HEK293T (cell line): ENCODE measurements at regions not wholly inside any gene's neighbourhood (a gene's known extent, or its start where the extent isn't known, plus 50 kb on each side); places are given as distances from the start of the nearest gene placed in this dataset.

ENCODE experiments used
- CTCF ChIA-PET: fragments of 350-600 bp; formaldehyde crosslinking; extraction: SDS; loops from one replicate; lab custom pipeline; 2021; ENCODE audit warnings: antibody characterized with exemption, inconsistent platforms; lab: Yijun Ruan, JAX
- POLR2A ChIA-PET: fragments of 350-600 bp; formaldehyde crosslinking; extraction: SDS; loops from one replicate; lab custom pipeline; 2020; ENCODE audit warnings: antibody characterized with exemption, inconsistent platforms; lab: Yijun Ruan, JAX
- DNase-seq: peaks from one replicate; pipeline ENCODE4 v3.0.0; 2012; ENCODE audit warnings: mixed read lengths; ENCODE audit errors: extremely low spot score
- ARNT ChIP-seq: fragments of 450-650 bp; IDR thresholded peaks from 2 replicates; pipeline ENCODE4 v1.6.1; 2017; ENCODE audit warnings: mild to moderate bottlenecking
- BHLHE40 ChIP-seq: fragments of 450-650 bp; IDR thresholded peaks from 2 replicates; pipeline ENCODE4 v1.6.1; 2016; ENCODE audit warnings: mild to moderate bottlenecking, moderate library complexity, borderline replicate concordance
- CTBP1 ChIP-seq: fragments of 450-650 bp; IDR thresholded peaks from 2 replicates; pipeline ENCODE4 v1.6.1; 2016; ENCODE audit warnings: borderline replicate concordance
- ELF4 ChIP-seq: fragments of 450-650 bp; IDR thresholded peaks from 2 replicates; pipeline ENCODE4 v1.6.1; 2017; ENCODE audit warnings: antibody characterized with exemption
- FOXA1 ChIP-seq: fragments of 450-650 bp; IDR thresholded peaks from 2 replicates; pipeline ENCODE4 v1.6.1; 2016; ENCODE audit warnings: mild to moderate bottlenecking
- FOXK2 ChIP-seq: fragments of 450-650 bp; IDR thresholded peaks from 2 replicates; pipeline ENCODE4 v1.6.1; 2016; ENCODE audit warnings: mild to moderate bottlenecking
- FOXM1 ChIP-seq: fragments of 450-650 bp; IDR thresholded peaks from 2 replicates; pipeline ENCODE4 v1.6.1; 2017; ENCODE audit warnings: mild to moderate bottlenecking, borderline replicate concordance
- HDGF ChIP-seq: fragments of 450-650 bp; IDR thresholded peaks from 2 replicates; pipeline ENCODE4 v1.6.1; 2017; ENCODE audit warnings: antibody characterized with exemption, borderline replicate concordance
- L3MBTL2 ChIP-seq: fragments of 450-650 bp; conservative IDR thresholded peaks from 2 replicates; pipeline ENCODE4 v1.6.1; 2016; ENCODE audit warnings: mild to moderate bottlenecking
- LEF1 ChIP-seq: fragments of 450-650 bp; IDR thresholded peaks from 2 replicates; pipeline ENCODE4 v1.6.1; 2017; ENCODE audit warnings: mild to moderate bottlenecking, borderline replicate concordance
- NFRKB ChIP-seq: fragments of 450-650 bp; IDR thresholded peaks from 2 replicates; pipeline ENCODE4 v1.6.1; 2016; ENCODE audit warnings: mild to moderate bottlenecking, moderate library complexity
- PKNOX1 ChIP-seq: fragments of 450-650 bp; IDR thresholded peaks from 2 replicates; pipeline ENCODE4 v1.6.1; 2016
- SP1 ChIP-seq: fragments of 450-650 bp; IDR thresholded peaks from 2 replicates; pipeline ENCODE4 v1.6.1; 2017
- SUZ12 ChIP-seq: fragments of 450-650 bp; IDR thresholded peaks from 2 replicates; pipeline ENCODE4 v1.6.1; 2016; ENCODE audit warnings: mild to moderate bottlenecking
- TARDBP ChIP-seq: fragments of 450-650 bp; IDR thresholded peaks from 2 replicates; pipeline ENCODE4 v1.6.1; 2016
- ZNF384 ChIP-seq: fragments of 450-650 bp; IDR thresholded peaks from 2 replicates; pipeline ENCODE4 v1.6.1; 2016

- CTCF ChIA-PET, result no interaction called here
- POLR2A ChIA-PET, result no interaction called here
- TF ChIP-seq FOXM1 (no peak), FOXA1 (no peak)
- DNase-seq, result no peak
Observed at GRCh38 chr12:132423820-132424645, 65.9 kb upstream of the FBRSL1 start.

- CTCF ChIA-PET, result no interaction called here
- POLR2A ChIA-PET, result no interaction called here
Observed at GRCh38 chr12:132423251-132423819, 66.6 kb upstream of the FBRSL1 start.

DNA sequence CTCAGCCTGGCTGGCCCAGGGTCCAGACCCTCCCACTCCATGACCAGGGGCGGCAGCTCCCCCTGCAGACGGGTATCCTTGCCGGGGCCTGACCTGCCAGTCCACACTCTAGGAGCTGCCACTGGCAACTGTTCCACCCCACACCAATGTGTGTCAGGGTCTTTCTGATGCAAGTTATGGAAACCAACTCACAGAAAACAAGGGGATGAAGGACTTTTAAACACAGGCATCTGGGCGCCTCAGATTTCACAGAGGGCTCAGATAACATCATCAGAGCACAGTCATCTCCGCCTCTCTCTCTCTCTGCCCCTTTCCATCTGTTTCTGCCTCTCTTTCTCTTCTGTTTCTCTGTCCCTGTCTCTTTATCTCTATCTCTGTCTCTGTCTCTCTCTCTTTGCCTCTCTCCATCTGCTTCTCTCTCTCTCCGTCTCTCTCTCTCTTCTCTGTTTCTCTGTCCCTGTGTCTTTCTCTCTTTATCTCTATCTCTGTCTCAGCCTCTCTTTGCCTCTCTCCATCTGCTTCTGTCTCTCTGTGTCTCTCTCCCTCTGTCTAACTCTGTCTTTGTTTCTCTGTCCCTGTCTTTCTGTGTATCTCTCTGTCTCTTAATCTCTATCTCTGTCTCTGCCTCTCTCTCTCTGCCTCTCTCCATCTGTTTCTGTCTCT lies 67.4 kb upstream of the FBRSL1 start:
- ChIA-PET CTCF (no interaction called here), POLR2A (no interaction called here)
- no peak for TF ChIP-seq FOXM1
- no peak for TF ChIP-seq PKNOX1
- DNase-seq, result no peak

More at GRCh38 chr12:132423251-132423819, 66.6 kb upstream of the FBRSL1 start:
- TF ChIP-seq L3MBTL2 (peak; percentile 81), HDGF (no peak)
- DNase-seq, result peak; percentile 45

DNA sequence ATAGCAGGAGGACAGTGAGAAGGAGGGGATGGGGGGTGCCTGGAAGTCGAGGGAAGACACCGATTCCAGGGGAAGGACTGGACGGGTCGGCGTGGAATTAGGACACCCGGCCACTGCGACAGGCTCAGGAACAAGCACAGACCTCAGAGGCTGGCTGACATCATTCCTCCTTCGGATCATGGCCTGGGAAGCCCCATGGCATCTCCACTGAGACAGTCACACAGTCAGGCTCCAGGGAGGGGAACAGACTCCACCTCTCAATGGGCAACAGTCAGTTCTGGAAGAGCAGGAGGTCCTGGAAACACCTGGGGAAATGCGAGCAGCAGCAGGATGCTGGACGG lies 67.9 kb upstream of the FBRSL1 start:
- DNase-seq, result no peak
- TF ChIP-seq ARNT, result no peak
- no peak for TF ChIP-seq NFRKB
- TF ChIP-seq ELF4, result no peak
- TF ChIP-seq HDGF, result no peak
- no peak for TF ChIP-seq CTBP1
- TF ChIP-seq PKNOX1, result no peak
- TF ChIP-seq LEF1, result no peak
- TF ChIP-seq SUZ12, result no peak
- no peak for TF ChIP-seq FOXM1
- TF ChIP-seq FOXA1, result no peak
- TF ChIP-seq BHLHE40, result no peak
- CTCF ChIA-PET, result no interaction called here
- POLR2A ChIA-PET, result no interaction called here

DNA sequence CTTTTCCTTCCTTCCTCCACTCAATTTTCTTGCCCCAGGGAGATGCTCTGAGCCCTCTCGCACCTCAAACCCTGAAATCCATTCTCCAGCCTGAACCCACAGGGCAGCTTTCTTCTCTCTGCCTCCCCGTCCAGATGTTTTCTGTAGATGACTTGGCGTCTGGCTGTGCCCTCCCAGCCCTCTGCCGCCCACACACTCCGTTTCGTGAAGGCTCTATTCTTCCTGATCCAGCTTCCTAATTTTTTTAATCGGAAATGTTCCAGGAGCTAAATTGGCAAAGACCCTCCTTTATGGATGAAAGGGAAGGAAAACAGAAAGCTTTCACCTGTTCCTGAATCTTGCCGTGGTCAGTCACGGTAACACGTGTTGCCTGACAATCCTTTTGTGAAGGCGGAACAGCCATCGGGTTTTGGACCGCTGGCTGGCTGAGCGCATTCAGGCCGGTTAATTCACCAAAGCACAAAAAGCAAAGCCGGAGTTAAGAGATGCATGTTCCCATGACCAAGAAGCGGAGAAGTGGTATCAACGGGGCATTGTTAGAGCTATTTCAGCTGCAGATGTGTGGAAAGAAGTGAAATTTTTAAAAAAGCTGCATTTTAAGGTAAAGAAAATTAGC lies 70.2 kb upstream of the FBRSL1 start:
- no peak for TF ChIP-seq SUZ12
- no peak for TF ChIP-seq SP1
- TF ChIP-seq LEF1, result no peak
- TF ChIP-seq FOXA1, result no peak
- no peak for TF ChIP-seq FOXM1
- ChIA-PET POLR2A (no interaction called here), CTCF (interaction anchor here (1.4 kb wide), 1 partner anchor 141 kb away, joined by 3 read pairs; no protein-coding TSS in a partner anchor)
- DNase-seq, result no peak

GRCh38 chr12:132418393-132418925 lies 71.5 kb upstream of the FBRSL1 start:
- ChIA-PET POLR2A (no interaction called here), CTCF (no interaction called here)
- DNase-seq, result no peak
- TF ChIP-seq FOXA1, result no peak
- no peak for TF ChIP-seq TARDBP
- TF ChIP-seq FOXK2, result no peak
- no peak for TF ChIP-seq ARNT
- TF ChIP-seq SUZ12, result no peak
- no peak for TF ChIP-seq FOXM1
- TF ChIP-seq ZNF384, result no peak
- TF ChIP-seq SP1, result no peak

- ChIA-PET POLR2A (no interaction called here), CTCF (no interaction called here)
Observed at GRCh38 chr12:132417741-132418140, 72.2 kb upstream of the FBRSL1 start.

More at GRCh38 chr12:132417741-132418140, 72.2 kb upstream of the FBRSL1 start:
- no peak for TF ChIP-seq SP1
- no peak for TF ChIP-seq TARDBP
- no peak for TF ChIP-seq FOXM1
- no peak for TF ChIP-seq ZNF384
- no peak for TF ChIP-seq ARNT
- no peak for TF ChIP-seq CTBP1
- no peak for TF ChIP-seq NFRKB
- no peak for TF ChIP-seq LEF1
- TF ChIP-seq L3MBTL2, result no peak
- DNase-seq, result no peak
